ENCODE measurements at regions not wholly inside any gene's neighbourhood (a gene's known extent, or its start where the extent isn't known, plus 50 kb on each side); places are given as distances from the start of the nearest gene placed in this dataset.

DNA sequence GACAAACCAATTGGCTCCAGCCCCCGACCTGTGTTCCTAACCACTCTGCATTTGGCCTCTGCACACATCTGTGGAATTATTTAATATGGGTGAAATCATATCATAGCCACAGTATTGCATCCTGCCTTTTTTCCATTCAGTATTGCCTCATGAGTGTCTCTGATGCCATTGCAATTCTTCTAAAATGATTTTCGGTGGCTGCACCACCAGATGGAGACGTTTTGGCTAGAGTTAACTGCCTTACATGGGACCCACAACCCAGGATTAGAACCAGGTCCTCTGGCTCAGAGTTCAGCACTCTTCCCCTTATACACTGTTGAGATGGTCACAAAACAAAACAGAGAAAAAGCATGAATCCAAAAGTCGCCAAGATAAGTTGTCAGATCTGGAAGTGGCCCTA, 180.8 kb downstream of the EMX2 start:
- H3K9ac ChIP-seq (ENCODE audit: insufficient read depth, low read length), result no peak overlapping the region
- no peak overlapping the region for H2AFZ ChIP-seq (ENCODE audit: low read length)
- H3K79me2 ChIP-seq (ENCODE audit: control insufficient read depth, insufficient read depth, low read length), result no peaks in the 10 kb centered on the region
- H4K20me1 ChIP-seq (ENCODE audit: control insufficient read depth, extremely low read depth, insufficient read depth, low read length), result no peaks in the 10 kb centered on the region
- DNase-seq (ENCODE audit: low read depth in 2 of 2), result no peak
- TF ChIP-seq, protein P1, sequence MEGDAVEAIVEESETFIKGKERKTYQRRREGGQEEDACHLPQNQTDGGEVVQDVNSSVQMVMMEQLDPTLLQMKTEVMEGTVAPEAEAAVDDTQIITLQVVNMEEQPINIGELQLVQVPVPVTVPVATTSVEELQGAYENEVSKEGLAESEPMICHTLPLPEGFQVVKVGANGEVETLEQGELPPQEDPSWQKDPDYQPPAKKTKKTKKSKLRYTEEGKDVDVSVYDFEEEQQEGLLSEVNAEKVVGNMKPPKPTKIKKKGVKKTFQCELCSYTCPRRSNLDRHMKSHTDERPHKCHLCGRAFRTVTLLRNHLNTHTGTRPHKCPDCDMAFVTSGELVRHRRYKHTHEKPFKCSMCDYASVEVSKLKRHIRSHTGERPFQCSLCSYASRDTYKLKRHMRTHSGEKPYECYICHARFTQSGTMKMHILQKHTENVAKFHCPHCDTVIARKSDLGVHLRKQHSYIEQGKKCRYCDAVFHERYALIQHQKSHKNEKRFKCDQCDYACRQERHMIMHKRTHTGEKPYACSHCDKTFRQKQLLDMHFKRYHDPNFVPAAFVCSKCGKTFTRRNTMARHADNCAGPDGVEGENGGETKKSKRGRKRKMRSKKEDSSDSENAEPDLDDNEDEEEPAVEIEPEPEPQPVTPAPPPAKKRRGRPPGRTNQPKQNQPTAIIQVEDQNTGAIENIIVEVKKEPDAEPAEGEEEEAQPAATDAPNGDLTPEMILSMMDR (conservative IDR thresholded peaks at IDR 0.05 in 1 of 2, IDR thresholded peaks at IDR 0.05 in 1 of 2; ENCODE audit: low read depth in 1 of 2, low read length in 2 of 2), result no peak
- TF ChIP-seq EZH2 (IDR thresholded peaks at IDR 0.05; ENCODE audit: low read length, missing control alignments), result no peak
- H3K4me1 ChIP-seq (ENCODE audit: control insufficient read depth, extremely low read depth, insufficient read depth, low read length), result no peaks in the 10 kb centered on the region
- H3K36me3 ChIP-seq (ENCODE audit: control insufficient read depth, insufficient read depth, low read length), result no peaks in the 10 kb centered on the region
- H3K9me3 ChIP-seq (ENCODE audit: control insufficient read depth, insufficient read depth, low read depth, low read length), result no peaks in the 10 kb centered on the region
- no peaks in the 10 kb centered on the region for H3K27me3 ChIP-seq (ENCODE audit: control insufficient read depth, insufficient read depth, low read length)
- H3K4me2 ChIP-seq (ENCODE audit: extremely low read depth, insufficient read depth, low read length), result no peak overlapping the region
- H3K27ac ChIP-seq (ENCODE audit: insufficient read depth, low read length), result no peak overlapping the region
- H3K4me3 ChIP-seq (replicated peaks in 1 of 4; ENCODE audit: control extremely low read depth in 1 of 4, insufficient read depth in 1 of 4, low read depth in 3 of 4, low read length in 4 of 4), result no peak overlapping the region

DNA sequence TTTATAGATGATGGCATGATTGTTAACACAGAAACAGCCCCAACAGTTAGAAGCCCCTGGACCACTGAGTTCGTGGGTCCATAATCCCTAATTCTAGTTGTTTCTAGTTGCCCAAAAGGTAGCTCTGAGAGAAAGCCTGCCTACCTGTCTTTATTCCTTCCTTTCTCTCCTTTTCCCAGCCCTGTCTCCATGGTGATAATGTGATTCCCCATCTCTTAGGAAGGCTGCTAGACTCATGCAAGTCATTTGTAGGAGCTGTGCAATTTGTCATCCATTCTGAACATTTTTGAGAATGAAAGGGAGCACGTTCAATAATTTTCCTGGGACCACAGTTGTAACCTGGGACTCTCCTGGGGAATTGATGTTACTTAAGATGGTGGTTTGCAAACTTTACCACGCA, 183.4 kb downstream of the EMX2 start:
- H3K4me3 ChIP-seq (replicated peaks in 1 of 4; ENCODE audit: control extremely low read depth in 1 of 4, insufficient read depth in 1 of 4, low read depth in 3 of 4, low read length in 4 of 4), result no peak overlapping the region
- H3K4me2 ChIP-seq (ENCODE audit: extremely low read depth, insufficient read depth, low read length), result no peak overlapping the region
- H3K9ac ChIP-seq (ENCODE audit: insufficient read depth, low read length), result no peak overlapping the region
- no peaks in the 10 kb centered on the region for H3K4me1 ChIP-seq (ENCODE audit: control insufficient read depth, extremely low read depth, insufficient read depth, low read length)
- H2AFZ ChIP-seq (ENCODE audit: low read length), result no peak overlapping the region
- no peak for DNase-seq (ENCODE audit: low read depth in 2 of 2)
- no peak for TF ChIP-seq EZH2 (IDR thresholded peaks at IDR 0.05; ENCODE audit: low read length, missing control alignments)
- TF ChIP-seq, protein P1 (conservative IDR thresholded peaks at IDR 0.05 in 1 of 2, IDR thresholded peaks at IDR 0.05 in 1 of 2; ENCODE audit: low read depth in 1 of 2, low read length in 2 of 2), result no peak
- no peaks in the 10 kb centered on the region for H4K20me1 ChIP-seq (ENCODE audit: control insufficient read depth, extremely low read depth, insufficient read depth, low read length)
- no peaks in the 10 kb centered on the region for H3K27me3 ChIP-seq (ENCODE audit: control insufficient read depth, insufficient read depth, low read length)
- H3K79me2 ChIP-seq (ENCODE audit: control insufficient read depth, insufficient read depth, low read length), result no peaks in the 10 kb centered on the region
- H3K9me3 ChIP-seq (ENCODE audit: control insufficient read depth, insufficient read depth, low read depth, low read length), result no peaks in the 10 kb centered on the region
- H3K27ac ChIP-seq (ENCODE audit: insufficient read depth, low read length), result no peak overlapping the region
- H3K36me3 ChIP-seq (ENCODE audit: control insufficient read depth, insufficient read depth, low read length), result no peaks in the 10 kb centered on the region

DNA sequence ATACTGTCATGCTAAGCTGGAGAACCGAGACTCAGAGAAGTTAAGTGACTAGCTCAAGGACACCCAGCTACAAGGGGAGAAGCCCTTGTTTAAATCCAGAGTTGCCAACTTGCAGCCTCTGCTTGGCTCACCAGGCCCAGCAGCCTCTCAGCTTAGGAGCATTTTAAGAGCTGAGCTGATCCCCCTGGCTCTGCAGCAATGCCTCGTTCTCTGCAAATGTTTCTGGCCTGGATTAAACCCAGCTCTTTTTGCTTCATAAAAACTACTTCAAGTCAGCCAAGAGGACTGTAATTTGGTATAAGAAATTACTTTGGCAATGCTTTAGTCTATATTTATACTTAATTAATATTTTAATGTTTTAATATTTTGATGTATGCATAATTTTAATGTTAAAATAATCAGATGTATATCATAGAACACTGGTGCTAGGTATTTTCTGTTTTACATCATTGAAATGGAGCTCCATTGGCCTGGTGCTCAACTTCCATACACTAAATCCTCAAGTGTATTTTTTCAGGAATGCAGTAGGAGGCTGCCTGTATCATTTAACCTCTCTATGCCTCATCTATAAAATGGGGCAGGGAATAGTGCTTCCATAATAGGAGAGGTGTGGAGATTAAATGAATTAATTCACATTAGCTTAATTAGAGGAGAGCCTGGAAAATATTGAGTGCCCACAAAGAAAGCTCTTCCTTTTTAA, 184.2 kb downstream of the EMX2 start:
- Histone ChIP-seq H3K79me2 (ENCODE audit: control insufficient read depth, insufficient read depth, low read length) (no peaks in the 10 kb centered on the region), H3K4me1 (ENCODE audit: control insufficient read depth, extremely low read depth, insufficient read depth, low read length) (no peaks in the 10 kb centered on the region), H3K27ac (ENCODE audit: insufficient read depth, low read length) (no peak overlapping the region), H3K9ac (ENCODE audit: insufficient read depth, low read length) (no peak overlapping the region), H3K27me3 (ENCODE audit: control insufficient read depth, insufficient read depth, low read length) (no peaks in the 10 kb centered on the region), H4K20me1 (ENCODE audit: control insufficient read depth, extremely low read depth, insufficient read depth, low read length) (no peaks in the 10 kb centered on the region), H2AFZ (ENCODE audit: low read length) (no peak overlapping the region), H3K9me3 (ENCODE audit: control insufficient read depth, insufficient read depth, low read depth, low read length) (no peaks in the 10 kb centered on the region), H3K36me3 (ENCODE audit: control insufficient read depth, insufficient read depth, low read length) (no peaks in the 10 kb centered on the region), H3K4me3 (replicated peaks in 1 of 4; ENCODE audit: control extremely low read depth in 1 of 4, insufficient read depth in 1 of 4, low read depth in 3 of 4, low read length in 4 of 4) (no peak overlapping the region), H3K4me2 (ENCODE audit: extremely low read depth, insufficient read depth, low read length) (no peak overlapping the region)
- TF ChIP-seq, protein P1 (conservative IDR thresholded peaks at IDR 0.05 in 1 of 2, IDR thresholded peaks at IDR 0.05 in 1 of 2; ENCODE audit: low read depth in 1 of 2, low read length in 2 of 2), result no peak
- no peak for TF ChIP-seq EZH2 (IDR thresholded peaks at IDR 0.05; ENCODE audit: low read length, missing control alignments)
- no peak for DNase-seq (ENCODE audit: low read depth in 2 of 2)
